Neuronal stem cell (in vitro differentiated cells): ENCODE measurements at regions not wholly inside any gene's neighbourhood (a gene's known extent, or its start where the extent isn't known, plus 50 kb on each side); places are given as distances from the start of the nearest gene placed in this dataset.

ENCODE experiments used
- DNase-seq: peaks from one replicate; pipeline ENCODE4 v3.0.0-alpha.2; 2013; ENCODE audit warnings: low spot score
- H2AFZ ChIP-seq: one replicate; pipeline ENCODE4 v1.6.1; 2013; ENCODE audit warnings: mild to moderate bottlenecking, low read length, inconsistent platforms
- H2AK5ac ChIP-seq: 2 replicates; pipeline ENCODE4 v1.6.1; 2013; ENCODE audit warnings: low read depth, mild to moderate bottlenecking, inconsistent platforms, low read length, moderate library complexity, mixed read lengths
- H2BK120ac ChIP-seq: 2 replicates; pipeline ENCODE4 v1.6.1; 2013; ENCODE audit warnings: low read depth, mild to moderate bottlenecking, inconsistent platforms, low read length, moderate library complexity, mixed read lengths
- H2BK12ac ChIP-seq: one replicate; pipeline ENCODE4 v1.6.1; 2013; ENCODE audit warnings: low read length, inconsistent platforms
- H2BK15ac ChIP-seq: 2 replicates; pipeline ENCODE4 v1.6.1; 2013; ENCODE audit warnings: mild to moderate bottlenecking, low read length, inconsistent platforms, mixed read lengths
- H2BK5ac ChIP-seq: one replicate; pipeline ENCODE4 v1.6.1; 2013; ENCODE audit warnings: inconsistent platforms, mild to moderate bottlenecking, low read length, moderate library complexity
- H3K14ac ChIP-seq: one replicate; pipeline ENCODE4 v1.6.1; 2013; ENCODE audit warnings: low read length, inconsistent platforms
- H3K18ac ChIP-seq: 2 replicates; pipeline ENCODE4 v1.6.1; 2013; ENCODE audit warnings: low read length, inconsistent platforms
- H3K23ac ChIP-seq: 2 replicates; pipeline ENCODE4 v1.6.1; 2013; ENCODE audit warnings: low read depth, mild to moderate bottlenecking, mixed read lengths, low read length, inconsistent platforms; ENCODE audit not compliant: poor library complexity
- H3K27ac ChIP-seq: replicated peaks from 3 replicates; pipeline ENCODE4 v1.5.1; 2013; ENCODE audit warnings: low read length, inconsistent platforms
- H3K27me3 ChIP-seq, 3 experiments: 2 replicates each; pipeline ENCODE4 v1.6.1; 2013; ENCODE audit warnings: low read length in 3 of 3, mild to moderate bottlenecking in 2 of 3, inconsistent platforms in 1 of 3, low read depth in 1 of 3, mixed read lengths in 1 of 3, moderate library complexity in 1 of 3; ENCODE audit not compliant: control insufficient read depth in 3 of 3, insufficient read depth in 3 of 3
- H3K36me3 ChIP-seq, 2 donors: replicated peaks in 1 of 2; 2 replicates each; pipeline ENCODE4 v1.6.1; 2013; ENCODE audit warnings: low read length in 2 of 2; ENCODE audit not compliant: control insufficient read depth in 2 of 2, insufficient read depth in 2 of 2
- H3K4ac ChIP-seq: 2 replicates; pipeline ENCODE4 v1.6.1; 2013; ENCODE audit warnings: inconsistent platforms, mild to moderate bottlenecking, low read length, moderate library complexity
- H3K4me1 ChIP-seq, 2 donors: 1 replicate in 1 of 2; 2 replicates in 1 of 2; pipeline ENCODE4 v1.6.1; 2013; ENCODE audit warnings: low read length in 2 of 2, low read depth in 1 of 2; ENCODE audit not compliant: control insufficient read depth in 2 of 2, insufficient read depth in 1 of 2
- H3K4me2 ChIP-seq: one replicate; pipeline ENCODE4 v1.6.1; 2013; ENCODE audit warnings: mild to moderate bottlenecking, low read length, inconsistent platforms; ENCODE audit not compliant: insufficient read depth, poor library complexity, severe bottlenecking
- H3K4me3 ChIP-seq, 2 donors: 2 replicates each; pipeline ENCODE4 v1.5.1; 2013; ENCODE audit warnings: low read length in 2 of 2, mild to moderate bottlenecking in 2 of 2, inconsistent platforms in 1 of 2, moderate library complexity in 1 of 2
- H3K79me1 ChIP-seq: one replicate; pipeline ENCODE4 v1.6.1; 2013; ENCODE audit warnings: low read depth, mild to moderate bottlenecking, inconsistent platforms, low read length, moderate library complexity
- H3K9ac ChIP-seq: one replicate; pipeline ENCODE4 v1.6.1; 2013; ENCODE audit warnings: mild to moderate bottlenecking, low read depth, low read length, inconsistent platforms; ENCODE audit not compliant: poor library complexity
- H3K9me3 ChIP-seq, 2 donors: replicated peaks in 1 of 2; 2 replicates each; pipeline versions ENCODE3 to v1.6.1; 2013; ENCODE audit warnings: low read length in 2 of 2, mild to moderate bottlenecking in 2 of 2, inconsistent platforms in 1 of 2, low read depth in 1 of 2, mixed read lengths in 1 of 2, moderate library complexity in 1 of 2; ENCODE audit not compliant: control insufficient read depth in 2 of 2, insufficient read depth in 1 of 2
- H4K8ac ChIP-seq: one replicate; pipeline ENCODE4 v1.6.1; 2013; ENCODE audit warnings: low read depth, mild to moderate bottlenecking, inconsistent platforms, low read length, moderate library complexity
- H4K91ac ChIP-seq: one replicate; pipeline ENCODE4 v1.6.1; 2013; ENCODE audit warnings: low read length, low read depth, mild to moderate bottlenecking, inconsistent platforms; ENCODE audit not compliant: poor library complexity
- WGBS, 2 donors: extraction: QIAGEN DNeasy Blood & Tissue Kit; methylation state at CpG; one replicate each; pipeline ENCODE4 v1.1.7; 2013; ENCODE audit warnings: missing lambda C conversion rate in 2 of 2, mixed read lengths in 1 of 2; ENCODE audit not compliant: insufficient read length in 2 of 2, insufficient replicate concordance in 1 of 2; ENCODE audit errors: extremely low coverage in 2 of 2; 5-methylcytosine and 5-hydroxymethylcytosine counted together

- Histone ChIP-seq H2BK12ac (no peak overlapping the region), H3K36me3 (no peaks in the 10 kb centered on the region), H3K4me3 (no peak overlapping the region), H3K4ac (no peak overlapping the region), H4K8ac (no peak overlapping the region), H3K9me3 (no peaks in the 10 kb centered on the region), H2BK5ac (no peak overlapping the region), H3K4me2 (no peak overlapping the region), H2BK15ac (no peak overlapping the region), H4K91ac (no peak overlapping the region), H3K18ac (no peak overlapping the region), H3K23ac (no peak overlapping the region), H3K9ac (no peak overlapping the region), H2AFZ (no peak overlapping the region), H3K27ac (no peak overlapping the region), H3K27me3 (no peaks in the 10 kb centered on the region), H2BK120ac (no peak overlapping the region), H2AK5ac (no peak overlapping the region), H3K79me1 (no peaks in the 10 kb centered on the region), H3K14ac (no peak overlapping the region), H3K4me1 (no peaks in the 10 kb centered on the region)
- no peak for DNase-seq
- WGBS, 2 donors = no CpG with 5 or more reads among the region's 1 CpG
Measured at GRCh38 chr3:109939817-109940216, 602.5 kb upstream of the DPPA4 start.

GRCh38 chr3:109943181-109943580 is 605.8 kb upstream of the DPPA4 start:
- H2BK15ac ChIP-seq = no peak overlapping the region
- no peak overlapping the region for H3K14ac ChIP-seq
- H3K4me1 ChIP-seq = no peaks in the 10 kb centered on the region
- H3K9me3 ChIP-seq = no peaks in the 10 kb centered on the region
- no peak overlapping the region for H2BK120ac ChIP-seq
- DNase-seq = no peak
- no peak overlapping the region for H3K27ac ChIP-seq
- no peak overlapping the region for H3K4me3 ChIP-seq
- H3K79me1 ChIP-seq = no peaks in the 10 kb centered on the region
- no peak overlapping the region for H3K23ac ChIP-seq
- no peak overlapping the region for H3K4me2 ChIP-seq
- WGBS, 2 donors = no CpG with 5 or more reads among the region's 3 CpGs
- no peak overlapping the region for H2BK5ac ChIP-seq
- H3K27me3 ChIP-seq = no peaks in the 10 kb centered on the region
- H4K8ac ChIP-seq = no peak overlapping the region
- no peak overlapping the region for H2AK5ac ChIP-seq
- H3K18ac ChIP-seq = no peak overlapping the region
- H3K9ac ChIP-seq = no peak overlapping the region
- H3K4ac ChIP-seq = no peak overlapping the region
- no peaks in the 10 kb centered on the region for H3K36me3 ChIP-seq
- no peak overlapping the region for H4K91ac ChIP-seq
- no peak overlapping the region for H2AFZ ChIP-seq
- no peak overlapping the region for H2BK12ac ChIP-seq

GRCh38 chr3:109944836-109945235 is 607.5 kb upstream of the DPPA4 start:
- no peak overlapping the region for H2AK5ac ChIP-seq
- WGBS, 2 donors = no CpG with 5 or more reads among the region's 5 CpGs

GRCh38 chr3:109952924-109953323 is 615.6 kb upstream of the DPPA4 start:
- no peak for DNase-seq
- WGBS, 2 donors = no CpG with 5 or more reads among the region's 2 CpGs

More at GRCh38 chr3:109944836-109945235, 607.5 kb upstream of the DPPA4 start:
- DNase-seq = no peak
- Histone ChIP-seq H3K9me3 (no peaks in the 10 kb centered on the region), H2BK15ac (no peak overlapping the region), H3K23ac (no peak overlapping the region), H3K4ac (no peak overlapping the region), H4K91ac (no peak overlapping the region), H3K36me3 (no peaks in the 10 kb centered on the region), H3K9ac (no peak overlapping the region), H3K18ac (no peak overlapping the region), H3K27ac (no peak overlapping the region), H2BK120ac (no peak overlapping the region), H3K14ac (no peak overlapping the region), H2AFZ (peak overlapping the region; percentile 16), H3K4me2 (no peak overlapping the region), H4K8ac (no peak overlapping the region), H3K4me1 (no peaks in the 10 kb centered on the region), H2BK5ac (no peak overlapping the region), H3K27me3 (no peaks in the 10 kb centered on the region), H3K4me3 (no peak overlapping the region), H3K79me1 (no peaks in the 10 kb centered on the region), H2BK12ac (no peak overlapping the region)

More at GRCh38 chr3:109952924-109953323, 615.6 kb upstream of the DPPA4 start:
- H3K9me3 ChIP-seq = no peaks in the 10 kb centered on the region
- no peak overlapping the region for H3K4me3 ChIP-seq
- no peak overlapping the region for H3K27ac ChIP-seq
- H2BK15ac ChIP-seq = no peak overlapping the region
- H3K18ac ChIP-seq = no peak overlapping the region
- no peak overlapping the region for H4K91ac ChIP-seq
- no peak overlapping the region for H4K8ac ChIP-seq
- H3K4me1 ChIP-seq = no peaks in the 10 kb centered on the region
- no peak overlapping the region for H2BK12ac ChIP-seq
- H2AFZ ChIP-seq = no peak overlapping the region
- H2BK120ac ChIP-seq = no peak overlapping the region
- H3K36me3 ChIP-seq = no peaks in the 10 kb centered on the region
- H3K79me1 ChIP-seq = no peaks in the 10 kb centered on the region
- no peak overlapping the region for H3K14ac ChIP-seq
- H2AK5ac ChIP-seq = no peak overlapping the region
- H3K27me3 ChIP-seq = no peaks in the 10 kb centered on the region
- H2BK5ac ChIP-seq = no peak overlapping the region
- no peak overlapping the region for H3K23ac ChIP-seq
- no peak overlapping the region for H3K4ac ChIP-seq
- H3K4me2 ChIP-seq = no peak overlapping the region
- no peak overlapping the region for H3K9ac ChIP-seq
